GM19438 (cell line): ENCODE measurements at regions not wholly inside any gene's neighbourhood (a gene's known extent, or its start where the extent isn't known, plus 50 kb on each side); places are given as distances from the start of the nearest gene placed in this dataset.
"Not testable (repeated sequence)": the region's sequence is repeated elsewhere in the genome, so short reads cannot be mapped to it uniquely, and the experiment has no call there.

Experiments
- ATAC-seq: cut with Tn5 transposase; IDR thresholded peaks from one replicate; pipeline ENCODE4 v1.9.1; 2021; ENCODE audit warnings: low read depth; ENCODE audit not compliant: unreplicated experiment

- ATAC-seq: no peak
These were observed 58.3 kb downstream of the C11orf87 start for GRCh38 chr11:109480251-109480650.

- ATAC-seq: no peak
These were observed 64.1 kb downstream of the C11orf87 start for GRCh38 chr11:109486129-109486528.

GRCh38 chr11:109490953-109491635 lies 69.1 kb downstream of the C11orf87 start:
- ATAC-seq: no peak

GRCh38 chr11:109506115-109506514 lies 84.1 kb downstream of the C11orf87 start:
- no peak for ATAC-seq

GRCh38 chr11:109507331-109507730 lies 85.3 kb downstream of the C11orf87 start:
- no peak for ATAC-seq

- no peak for ATAC-seq
These were observed 86.0 kb downstream of the C11orf87 start for GRCh38 chr11:109507836-109508561.

GRCh38 chr11:109508943-109509342 lies 87.0 kb downstream of the C11orf87 start:
- ATAC-seq: no peak

- ATAC-seq: no peak
These were observed 88.3 kb downstream of the C11orf87 start for GRCh38 chr11:109510316-109510715.

- no peak for ATAC-seq
These were observed 89.6 kb downstream of the C11orf87 start for GRCh38 chr11:109511598-109511997.

GRCh38 chr11:109512249-109512648 lies 90.3 kb downstream of the C11orf87 start:
- ATAC-seq: no peak

- no peak for ATAC-seq
These were observed 90.7 kb downstream of the C11orf87 start for GRCh38 chr11:109512680-109513079.

GRCh38 chr11:109514313-109515018 lies 92.5 kb downstream of the C11orf87 start:
- no peak for ATAC-seq

- no peak for ATAC-seq
These were observed 97.3 kb downstream of the C11orf87 start for GRCh38 chr11:109519253-109519652.

GRCh38 chr11:109521571-109522086 lies 99.6 kb downstream of the C11orf87 start:
- ATAC-seq: no peak

GRCh38 chr11:109522116-109522755 lies 100.2 kb downstream of the C11orf87 start:
- ATAC-seq: no peak

- ATAC-seq: not testable (repeated sequence)
These were observed 103.6 kb downstream of the C11orf87 start for GRCh38 chr11:109525636-109526035.

- no peak for ATAC-seq
These were observed 104.1 kb downstream of the C11orf87 start for GRCh38 chr11:109526061-109526460.

GRCh38 chr11:109526931-109527330 lies 104.9 kb downstream of the C11orf87 start:
- ATAC-seq: no peak

- no peak for ATAC-seq
These were observed 105.5 kb downstream of the C11orf87 start for GRCh38 chr11:109527496-109527895.

GRCh38 chr11:109547356-109548027 lies 125.5 kb downstream of the C11orf87 start:
- ATAC-seq: no peak
